Tibial nerve (tissue), 4 donors: ENCODE measurements at regions not wholly inside any gene's neighbourhood (a gene's known extent, or its start where the extent isn't known, plus 50 kb on each side); places are given as distances from the start of the nearest gene placed in this dataset.

ENCODE experiments used
- CTCF ChIP-seq, 5 experiments: fragments of 200-600 bp in 3 of 5; fragments of 450-650 bp in 2 of 5; sonication (generic) in 3 of 5; IDR thresholded peaks; one replicate each; pipeline ENCODE4 v1.5.1; 2016 to 2019; ENCODE audit warnings: antibody characterized with exemption in 5 of 5, mild to moderate bottlenecking in 3 of 5, moderate library complexity in 2 of 5
- EP300 ChIP-seq, 2 donors: sonication (generic); formaldehyde crosslinking; IDR thresholded peaks; one replicate each; pipeline ENCODE4 v1.6.1; 2017; ENCODE audit warnings: antibody characterized with exemption in 2 of 2, mild to moderate bottlenecking in 1 of 2
- POLR2A ChIP-seq, 2 donors: fragments of 450-650 bp; IDR thresholded peaks; one replicate each; pipeline ENCODE4 v1.6.1; 2017; ENCODE audit warnings: antibody characterized with exemption in 2 of 2, mild to moderate bottlenecking in 2 of 2, moderate library complexity in 2 of 2

GRCh38 chr12:58412461-58413060, 471.2 kb downstream of the ATP23 start:
- no peak for TF ChIP-seq CTCF (IDR thresholded peaks at IDR 0.05)
- no peak for TF ChIP-seq POLR2A (IDR thresholded peaks at IDR 0.05)
- TF ChIP-seq EP300 (IDR thresholded peaks at IDR 0.05): no peak
